Activated T-cell treated with anti-CD3 and anti-CD28 coated beads, Interleukin-2, amount 50 U/mL, for 48 hours (primary cell): ENCODE measurements at regions not wholly inside any gene's neighbourhood (a gene's known extent, or its start where the extent isn't known, plus 50 kb on each side); places are given as distances from the start of the nearest gene placed in this dataset.
A peak's percentile ranks its signal among the peaks of the same experiment; 100 is the strongest.
"Not testable (repeated sequence)": the region's sequence is repeated elsewhere in the genome, so short reads cannot be mapped to it uniquely, and the experiment has no call there.

Experiments used
- DNase-seq, 2 experiments: peaks; one replicate each; pipeline ENCODE4 v3.0.0-alpha.2; 2020

GRCh38 chr4:177191586-177191985, 118.1 kb upstream of the NEIL3 start:
- DNase-seq: no peak

GRCh38 chr4:177191991-177192390, 117.7 kb upstream of the NEIL3 start:
- DNase-seq: no peak

- DNase-seq: not testable (repeated sequence)
Observed at GRCh38 chr4:177193024-177193715, 116.5 kb upstream of the NEIL3 start.

GRCh38 chr4:177194906-177195305, 114.8 kb upstream of the NEIL3 start:
- no peak for DNase-seq

- DNase-seq: no peak
Observed at GRCh38 chr4:177196615-177197014, 113.1 kb upstream of the NEIL3 start.

- no peak for DNase-seq
Observed at GRCh38 chr4:177201614-177202013, 108.1 kb upstream of the NEIL3 start.

- DNase-seq: no peak
Observed at GRCh38 chr4:177204126-177204525, 105.5 kb upstream of the NEIL3 start.

GRCh38 chr4:177214935-177215334, 94.7 kb upstream of the NEIL3 start:
- peak; percentile 36 for DNase-seq

- no peak for DNase-seq
Observed at GRCh38 chr4:177220376-177220775, 89.3 kb upstream of the NEIL3 start.

GRCh38 chr4:177222781-177223180, 86.9 kb upstream of the NEIL3 start:
- DNase-seq: no peak

- DNase-seq: no peak
Observed at GRCh38 chr4:177225605-177226004, 84.1 kb upstream of the NEIL3 start.

- DNase-seq: no peak
Observed at GRCh38 chr4:177227636-177228035, 82.0 kb upstream of the NEIL3 start.

- DNase-seq: no peak
Observed at GRCh38 chr4:177228599-177228998, 81.1 kb upstream of the NEIL3 start.

GRCh38 chr4:177229331-177229730, 80.3 kb upstream of the NEIL3 start:
- DNase-seq: no peak

GRCh38 chr4:177232473-177232872, 77.2 kb upstream of the NEIL3 start:
- no peak for DNase-seq

GRCh38 chr4:177235026-177235425, 74.6 kb upstream of the NEIL3 start:
- DNase-seq: no peak

- DNase-seq: no peak
Observed at GRCh38 chr4:177236886-177237285, 72.8 kb upstream of the NEIL3 start.

- DNase-seq: no peak
Observed at GRCh38 chr4:177237291-177237690, 72.4 kb upstream of the NEIL3 start.

- DNase-seq: no peak
Observed at GRCh38 chr4:177239477-177239876, 70.2 kb upstream of the NEIL3 start.

GRCh38 chr4:177239878-177240277, 69.8 kb upstream of the NEIL3 start:
- no peak for DNase-seq

GRCh38 chr4:177242651-177243286, 66.9 kb upstream of the NEIL3 start:
- no peak for DNase-seq

- no peak for DNase-seq
Observed at GRCh38 chr4:177246641-177247584, 62.8 kb upstream of the NEIL3 start.

GRCh38 chr4:177250056-177250696, 59.5 kb upstream of the NEIL3 start:
- DNase-seq: peak; percentile 82 to 85
